ENCODE measurements at regions not wholly inside any gene's neighbourhood (a gene's known extent, or its start where the extent isn't known, plus 50 kb on each side); places are given as distances from the start of the nearest gene placed in this dataset.

DNA sequence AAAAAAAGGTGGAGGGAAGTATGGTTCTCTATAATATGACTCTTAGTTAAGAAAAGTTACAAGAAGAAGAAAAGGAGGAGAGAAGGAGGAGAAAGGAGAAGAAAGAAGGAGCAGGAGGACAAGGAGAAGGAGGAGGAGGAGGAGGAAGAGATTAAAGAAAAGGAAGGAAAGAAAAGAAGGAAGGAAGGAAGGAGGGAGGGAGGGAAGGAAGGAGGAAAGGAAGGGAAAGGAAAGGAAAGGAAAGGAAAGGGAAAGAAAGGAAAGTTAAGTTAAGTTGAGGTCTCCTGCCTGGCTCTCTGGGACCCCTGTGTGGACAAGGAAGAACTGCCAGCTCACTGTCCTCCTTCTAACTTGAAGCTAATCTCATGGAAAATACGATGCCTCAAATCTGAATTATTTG is 429.5 kb downstream of the TSHZ3 start:
- Histone ChIP-seq H3K4me1 (ENCODE audit: control insufficient read depth, insufficient read depth, low read length) (no peaks in the 10 kb centered on the region), H3K4me3 (ENCODE audit: low read length) (no peak overlapping the region), H3K36me3 (ENCODE audit: control insufficient read depth, insufficient read depth, low read length) (no peaks in the 10 kb centered on the region), H3K9me3 (ENCODE audit: control insufficient read depth, low read length) (no peaks in the 10 kb centered on the region), H3K27me3 (ENCODE audit: control insufficient read depth, insufficient read depth, low read length) (no peaks in the 10 kb centered on the region), H3K9ac (ENCODE audit: low read length) (no peak overlapping the region)

DNA sequence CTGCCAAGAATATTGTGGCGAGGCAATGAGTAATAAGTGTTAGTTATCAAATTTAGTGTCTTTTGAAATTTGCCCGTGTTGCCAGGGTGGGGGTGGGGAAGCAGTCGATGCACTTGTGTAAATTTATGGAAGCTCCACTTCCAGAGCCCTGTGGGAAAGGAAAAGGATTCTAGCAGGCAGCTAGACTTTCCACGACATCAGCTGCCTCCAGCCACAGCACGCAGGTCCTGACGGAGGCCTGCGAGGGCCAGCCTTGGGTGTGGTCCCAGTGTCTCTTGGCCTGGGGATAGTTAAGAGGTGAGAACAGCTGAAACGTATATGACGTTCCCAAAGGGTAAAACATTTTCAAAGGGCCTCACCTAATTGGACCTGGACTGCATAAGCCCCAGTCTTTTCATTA is 433.0 kb downstream of the TSHZ3 start:
- Histone ChIP-seq H3K36me3 (ENCODE audit: control insufficient read depth, insufficient read depth, low read length) (no peaks in the 10 kb centered on the region), H3K9ac (ENCODE audit: low read length) (no peak overlapping the region), H3K4me3 (ENCODE audit: low read length) (no peak overlapping the region), H3K27me3 (ENCODE audit: control insufficient read depth, insufficient read depth, low read length) (no peaks in the 10 kb centered on the region), H3K4me1 (ENCODE audit: control insufficient read depth, insufficient read depth, low read length) (no peaks in the 10 kb centered on the region), H3K9me3 (ENCODE audit: control insufficient read depth, low read length) (no peaks in the 10 kb centered on the region)

DNA sequence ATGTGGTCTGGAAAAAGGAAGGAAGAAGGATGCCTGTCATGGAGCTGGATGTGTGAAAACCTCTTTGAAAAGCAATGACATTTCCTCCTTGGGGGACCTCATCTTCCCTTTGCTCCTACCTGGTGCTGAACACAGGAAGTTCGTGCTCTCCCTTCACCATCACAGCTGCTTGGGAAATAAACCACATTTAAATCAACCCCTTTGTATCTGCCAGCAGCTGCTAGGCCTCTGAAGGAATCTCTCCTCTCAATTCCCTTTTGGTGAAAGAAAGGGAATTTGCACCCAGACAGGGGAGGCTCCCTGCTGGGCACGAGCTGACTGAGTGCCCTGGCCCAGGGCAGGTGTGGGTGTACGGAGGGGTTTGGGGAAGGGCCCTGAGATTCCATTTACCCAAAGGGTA is 437.7 kb downstream of the TSHZ3 start:
- Histone ChIP-seq H3K4me1 (ENCODE audit: control insufficient read depth, insufficient read depth, low read length) (no peaks in the 10 kb centered on the region), H3K27me3 (ENCODE audit: control insufficient read depth, insufficient read depth, low read length) (no peaks in the 10 kb centered on the region)

DNA sequence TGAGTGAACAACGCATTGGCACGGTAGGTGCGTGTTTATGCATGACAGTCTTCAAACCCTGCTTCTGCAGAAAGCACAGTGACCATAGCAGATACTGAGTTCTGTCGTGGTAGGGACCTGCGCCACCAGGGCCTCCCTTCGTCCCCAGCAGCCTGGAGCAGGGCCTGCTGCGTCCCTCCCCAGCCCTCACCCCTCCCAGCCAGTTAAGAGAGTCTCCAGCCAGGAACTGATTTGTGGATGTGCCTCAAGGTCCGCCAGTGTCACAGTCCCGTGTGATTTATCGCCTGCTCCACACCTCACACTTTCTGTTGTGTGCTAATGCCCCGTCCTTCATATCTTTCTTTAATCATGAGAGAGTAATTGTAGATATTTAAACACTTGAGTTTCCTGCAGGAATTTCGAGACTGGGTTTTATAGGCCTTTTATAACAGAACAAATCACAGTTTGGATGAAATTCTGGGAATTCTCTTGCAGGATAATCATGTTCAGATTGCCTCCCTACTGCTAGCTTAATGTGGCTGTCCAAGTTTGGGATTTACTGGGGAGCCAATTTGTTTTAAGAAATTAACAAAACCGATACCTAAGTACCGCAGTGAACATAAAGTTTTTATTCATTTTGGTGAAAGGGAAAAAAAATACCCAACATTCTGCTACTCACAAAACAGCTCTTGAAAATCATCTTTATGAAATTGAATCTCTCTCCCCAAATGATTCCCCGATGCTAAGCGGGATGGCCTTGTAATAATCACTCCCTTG is 438.6 kb downstream of the TSHZ3 start:
- no peaks in the 10 kb centered on the region for H3K27me3 ChIP-seq (ENCODE audit: control insufficient read depth, insufficient read depth, low read length)
- no peaks in the 10 kb centered on the region for H3K4me1 ChIP-seq (ENCODE audit: control insufficient read depth, insufficient read depth, low read length)
- H3K4me3 ChIP-seq (ENCODE audit: low read length): no peak overlapping the region
- no peaks in the 10 kb centered on the region for H3K36me3 ChIP-seq (ENCODE audit: control insufficient read depth, insufficient read depth, low read length)
- no peaks in the 10 kb centered on the region for H3K9me3 ChIP-seq (ENCODE audit: control insufficient read depth, low read length)
- H3K9ac ChIP-seq (ENCODE audit: low read length): no peak overlapping the region

More for the DNA sequence above, 437.7 kb downstream of the TSHZ3 start:
- Histone ChIP-seq H3K4me3 (ENCODE audit: low read length) (no peak overlapping the region), H3K36me3 (ENCODE audit: control insufficient read depth, insufficient read depth, low read length) (no peaks in the 10 kb centered on the region), H3K9ac (ENCODE audit: low read length) (no peak overlapping the region), H3K9me3 (ENCODE audit: control insufficient read depth, low read length) (no peaks in the 10 kb centered on the region)

DNA sequence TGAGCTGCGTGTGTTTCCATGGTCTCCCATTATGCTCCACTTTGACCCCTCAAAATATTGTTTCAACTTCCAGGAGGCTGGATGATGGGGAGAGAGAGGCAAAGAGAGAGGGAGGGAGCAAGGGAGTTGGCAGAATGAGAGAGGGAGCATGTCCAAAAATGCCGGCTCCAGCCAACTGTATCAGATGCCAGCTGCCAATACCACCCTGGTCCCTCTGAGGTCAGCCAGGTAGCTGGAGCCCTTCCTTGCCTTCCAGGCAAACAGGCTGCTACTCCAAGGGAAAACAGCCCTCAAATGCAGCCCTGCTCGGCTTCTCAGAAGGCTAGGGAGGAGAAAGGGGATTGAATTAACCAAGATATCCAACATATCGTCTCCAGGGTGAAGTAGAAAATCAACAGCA is 440.0 kb downstream of the TSHZ3 start:
- H3K4me1 ChIP-seq (ENCODE audit: control insufficient read depth, insufficient read depth, low read length): no peaks in the 10 kb centered on the region
- H3K9ac ChIP-seq (ENCODE audit: low read length): no peak overlapping the region

DNA sequence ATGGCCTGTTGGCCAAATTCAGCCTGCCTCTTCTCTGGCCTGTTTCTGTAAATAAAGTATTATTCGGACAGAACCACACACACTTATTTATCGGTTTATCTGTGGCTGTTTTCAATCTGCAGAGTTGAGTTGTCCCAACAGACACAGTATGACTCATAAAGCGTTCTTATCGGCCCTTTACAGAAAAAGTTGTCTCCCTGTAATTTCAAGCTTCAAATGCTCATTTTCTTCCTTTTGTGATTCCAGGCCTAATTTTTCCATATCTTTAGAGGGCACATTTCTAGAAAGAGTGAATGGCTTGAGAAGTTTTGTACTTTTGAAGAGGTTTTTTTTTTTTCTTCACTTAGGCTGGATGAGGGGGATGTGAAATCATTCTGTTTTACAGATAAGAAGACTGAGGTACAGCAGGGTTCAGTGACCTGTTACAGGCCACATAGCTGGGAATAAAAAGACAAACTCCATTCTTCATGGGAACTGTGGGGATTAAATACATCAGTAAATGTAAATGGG is 440.9 kb downstream of the TSHZ3 start:
- Histone ChIP-seq H3K4me1 (ENCODE audit: control insufficient read depth, insufficient read depth, low read length) (no peaks in the 10 kb centered on the region), H3K9me3 (ENCODE audit: control insufficient read depth, low read length) (no peaks in the 10 kb centered on the region), H3K36me3 (ENCODE audit: control insufficient read depth, insufficient read depth, low read length) (no peaks in the 10 kb centered on the region), H3K9ac (ENCODE audit: low read length) (no peak overlapping the region), H3K27me3 (ENCODE audit: control insufficient read depth, insufficient read depth, low read length) (no peaks in the 10 kb centered on the region), H3K4me3 (ENCODE audit: low read length) (no peak overlapping the region)

More for the DNA sequence above, 440.0 kb downstream of the TSHZ3 start:
- H3K4me3 ChIP-seq (ENCODE audit: low read length): no peak overlapping the region
- H3K36me3 ChIP-seq (ENCODE audit: control insufficient read depth, insufficient read depth, low read length): no peaks in the 10 kb centered on the region
- H3K9me3 ChIP-seq (ENCODE audit: control insufficient read depth, low read length): no peaks in the 10 kb centered on the region
- H3K27me3 ChIP-seq (ENCODE audit: control insufficient read depth, insufficient read depth, low read length): no peaks in the 10 kb centered on the region

DNA sequence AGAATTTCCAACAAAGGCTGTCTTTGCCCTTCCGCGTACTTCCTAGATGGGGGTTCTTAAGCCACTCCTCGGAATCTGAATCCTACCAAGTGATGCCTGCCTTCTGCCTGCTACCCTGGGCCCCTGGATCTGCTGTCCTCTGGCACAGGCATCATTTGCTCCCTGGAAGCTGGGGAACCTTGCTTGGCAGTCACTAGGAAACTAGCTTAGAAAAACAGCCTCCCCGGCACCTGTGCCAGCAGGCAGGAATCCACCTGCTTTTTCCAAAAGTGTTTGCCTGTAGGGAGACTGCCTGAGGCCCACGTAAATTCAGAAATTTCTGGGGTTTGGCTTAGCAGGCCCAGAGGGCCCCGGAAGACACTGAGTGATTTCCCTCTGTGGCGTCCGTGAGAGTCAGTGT is 442.4 kb downstream of the TSHZ3 start:
- no peak overlapping the region for H3K4me3 ChIP-seq (ENCODE audit: low read length)

DNA sequence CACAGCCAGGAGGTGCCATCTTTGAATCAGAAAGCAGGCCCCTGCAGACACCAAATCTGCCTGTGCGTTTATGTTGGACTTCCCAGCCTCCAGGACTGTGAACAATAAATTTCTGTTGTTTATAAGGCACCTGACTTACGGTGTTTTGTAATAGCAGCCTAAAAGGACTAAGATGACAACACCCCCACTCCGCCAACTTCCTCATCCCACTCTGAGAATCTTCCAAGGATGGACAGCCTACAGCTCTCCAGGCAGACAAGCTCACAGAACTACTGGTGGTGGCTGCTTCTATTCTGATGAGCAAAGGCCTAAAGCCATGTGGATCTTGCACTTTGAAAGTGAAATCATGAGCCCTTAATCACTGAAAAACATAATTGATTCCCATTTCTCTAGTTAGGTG is 449.2 kb downstream of the TSHZ3 start:
- Histone ChIP-seq H3K4me3 (ENCODE audit: low read length) (no peak overlapping the region), H3K27me3 (ENCODE audit: control insufficient read depth, insufficient read depth, low read length) (no peaks in the 10 kb centered on the region), H3K9ac (ENCODE audit: low read length) (no peak overlapping the region), H3K36me3 (ENCODE audit: control insufficient read depth, insufficient read depth, low read length) (no peaks in the 10 kb centered on the region), H3K4me1 (ENCODE audit: control insufficient read depth, insufficient read depth, low read length) (no peaks in the 10 kb centered on the region), H3K9me3 (ENCODE audit: control insufficient read depth, low read length) (no peaks in the 10 kb centered on the region)

More for the DNA sequence above, 442.4 kb downstream of the TSHZ3 start:
- Histone ChIP-seq H3K36me3 (ENCODE audit: control insufficient read depth, insufficient read depth, low read length) (no peaks in the 10 kb centered on the region), H3K4me1 (ENCODE audit: control insufficient read depth, insufficient read depth, low read length) (no peaks in the 10 kb centered on the region), H3K27me3 (ENCODE audit: control insufficient read depth, insufficient read depth, low read length) (no peaks in the 10 kb centered on the region), H3K9me3 (ENCODE audit: control insufficient read depth, low read length) (no peaks in the 10 kb centered on the region), H3K9ac (ENCODE audit: low read length) (no peak overlapping the region)

DNA sequence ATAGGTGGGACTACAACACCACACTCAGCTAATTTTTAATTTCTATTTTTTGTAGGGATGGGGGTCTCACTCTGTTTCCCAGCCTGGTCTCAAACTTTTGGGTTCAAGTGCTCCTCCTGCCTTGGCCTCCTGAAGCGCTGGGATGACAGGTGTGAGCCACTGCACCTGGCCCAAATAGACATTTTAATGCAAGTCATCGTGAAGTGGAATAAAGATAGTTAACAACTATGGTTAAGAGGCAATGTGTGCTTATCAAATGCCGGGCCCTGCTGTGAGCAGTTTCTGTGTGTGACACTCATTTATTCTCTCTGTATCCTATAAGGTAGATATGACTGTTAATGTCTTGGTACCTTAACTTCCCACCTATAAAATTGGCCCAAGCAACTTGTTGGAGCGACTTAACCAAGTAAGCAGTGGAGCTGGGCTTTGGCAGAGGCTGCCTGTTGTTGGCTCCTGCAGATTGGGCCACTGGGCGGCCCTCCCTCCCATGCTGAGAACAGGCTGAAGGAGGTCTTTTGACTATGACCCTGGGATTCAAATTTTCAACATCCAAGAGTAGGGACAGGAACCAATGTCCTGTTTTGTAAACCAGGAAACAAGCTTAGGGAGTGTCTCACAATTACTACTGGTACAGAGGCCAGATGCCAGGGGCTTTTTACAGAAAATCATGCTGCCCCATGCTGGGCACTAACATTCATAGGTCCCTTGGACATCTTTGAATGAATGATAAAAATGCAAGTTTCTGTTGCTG is 450.7 kb downstream of the TSHZ3 start:
- Histone ChIP-seq H3K36me3 (ENCODE audit: control insufficient read depth, insufficient read depth, low read length) (no peaks in the 10 kb centered on the region), H3K9ac (ENCODE audit: low read length) (no peak overlapping the region), H3K27me3 (ENCODE audit: control insufficient read depth, insufficient read depth, low read length) (no peaks in the 10 kb centered on the region), H3K4me3 (ENCODE audit: low read length) (no peak overlapping the region), H3K9me3 (ENCODE audit: control insufficient read depth, low read length) (no peaks in the 10 kb centered on the region), H3K4me1 (ENCODE audit: control insufficient read depth, insufficient read depth, low read length) (no peaks in the 10 kb centered on the region)

DNA sequence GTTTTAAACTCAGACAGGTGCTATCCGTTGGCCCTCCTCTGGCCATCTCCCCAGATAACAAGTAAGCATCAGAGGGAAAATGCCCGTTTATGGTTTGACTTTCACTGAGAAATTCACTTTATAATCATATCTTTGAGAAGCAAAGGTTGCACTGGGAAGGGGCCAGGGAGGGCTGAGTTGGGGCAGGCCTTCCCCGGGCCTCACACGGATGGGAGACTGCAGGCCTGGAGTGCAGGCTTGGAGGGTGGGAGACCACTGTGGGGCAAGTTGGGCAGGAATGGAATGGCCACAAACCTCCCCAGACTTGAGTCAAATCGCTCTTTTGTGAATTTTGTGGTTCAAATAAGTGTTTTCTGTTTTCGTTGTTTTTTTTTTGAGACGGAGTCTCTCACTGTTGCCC is 451.7 kb downstream of the TSHZ3 start:
- Histone ChIP-seq H3K4me1 (ENCODE audit: control insufficient read depth, insufficient read depth, low read length) (no peaks in the 10 kb centered on the region), H3K9ac (ENCODE audit: low read length) (no peak overlapping the region), H3K36me3 (ENCODE audit: control insufficient read depth, insufficient read depth, low read length) (no peaks in the 10 kb centered on the region), H3K27me3 (ENCODE audit: control insufficient read depth, insufficient read depth, low read length) (no peaks in the 10 kb centered on the region), H3K4me3 (ENCODE audit: low read length) (no peak overlapping the region), H3K9me3 (ENCODE audit: control insufficient read depth, low read length) (no peaks in the 10 kb centered on the region)

DNA sequence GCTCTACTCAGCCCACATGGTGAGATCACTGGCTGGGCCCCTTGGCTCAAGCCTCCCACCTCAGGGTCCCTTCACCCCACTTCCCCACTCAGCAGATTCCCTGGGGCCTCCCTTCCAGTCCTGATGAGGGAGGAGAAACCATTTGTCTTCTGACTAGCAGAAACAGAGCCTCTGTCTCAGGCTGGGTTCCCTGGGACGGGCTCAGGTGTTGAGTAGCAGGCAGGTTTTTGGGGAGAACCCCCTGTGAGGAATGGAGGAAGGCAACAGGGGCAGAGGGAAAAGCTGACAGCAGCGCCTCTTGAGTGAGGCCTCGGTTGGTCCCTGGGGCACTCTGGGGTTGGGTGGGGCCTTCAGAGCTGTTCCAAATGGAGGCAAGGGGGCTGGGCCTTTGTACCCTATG is 452.2 kb downstream of the TSHZ3 start:
- Histone ChIP-seq H3K27me3 (ENCODE audit: control insufficient read depth, insufficient read depth, low read length) (no peaks in the 10 kb centered on the region), H3K4me3 (ENCODE audit: low read length) (no peak overlapping the region), H3K9me3 (ENCODE audit: control insufficient read depth, low read length) (no peaks in the 10 kb centered on the region), H3K36me3 (ENCODE audit: control insufficient read depth, insufficient read depth, low read length) (no peaks in the 10 kb centered on the region), H3K9ac (ENCODE audit: low read length) (no peak overlapping the region), H3K4me1 (ENCODE audit: control insufficient read depth, insufficient read depth, low read length) (no peaks in the 10 kb centered on the region)

DNA sequence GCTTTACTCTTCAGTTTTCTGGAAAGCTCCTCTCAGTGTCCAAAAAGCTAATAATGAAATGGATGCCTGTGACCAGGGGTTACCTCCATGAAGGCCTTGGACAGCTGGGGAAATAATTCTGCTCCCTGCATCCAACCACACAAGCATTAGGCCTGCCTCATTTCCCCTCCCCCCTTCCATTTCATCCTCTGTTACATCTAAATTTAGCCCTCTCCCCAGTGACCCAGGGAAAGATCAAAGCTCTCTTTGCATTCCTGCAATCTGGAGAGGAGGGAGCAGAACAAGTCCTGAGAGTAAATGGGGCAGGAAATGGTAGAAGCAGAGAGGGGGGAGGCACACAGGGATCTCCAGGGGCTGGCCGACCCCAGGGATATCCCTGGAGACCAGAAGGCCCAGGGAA is 452.7 kb downstream of the TSHZ3 start:
- no peaks in the 10 kb centered on the region for H3K36me3 ChIP-seq (ENCODE audit: control insufficient read depth, insufficient read depth, low read length)
- H3K9me3 ChIP-seq (ENCODE audit: control insufficient read depth, low read length): no peaks in the 10 kb centered on the region
- H3K9ac ChIP-seq (ENCODE audit: low read length): no peak overlapping the region
- no peaks in the 10 kb centered on the region for H3K4me1 ChIP-seq (ENCODE audit: control insufficient read depth, insufficient read depth, low read length)
- H3K4me3 ChIP-seq (ENCODE audit: low read length): no peak overlapping the region
- no peaks in the 10 kb centered on the region for H3K27me3 ChIP-seq (ENCODE audit: control insufficient read depth, insufficient read depth, low read length)
